ENCODE measurements at regions not wholly inside any gene's neighbourhood (a gene's known extent, or its start where the extent isn't known, plus 50 kb on each side); places are given as distances from the start of the nearest gene placed in this dataset.

DNA sequence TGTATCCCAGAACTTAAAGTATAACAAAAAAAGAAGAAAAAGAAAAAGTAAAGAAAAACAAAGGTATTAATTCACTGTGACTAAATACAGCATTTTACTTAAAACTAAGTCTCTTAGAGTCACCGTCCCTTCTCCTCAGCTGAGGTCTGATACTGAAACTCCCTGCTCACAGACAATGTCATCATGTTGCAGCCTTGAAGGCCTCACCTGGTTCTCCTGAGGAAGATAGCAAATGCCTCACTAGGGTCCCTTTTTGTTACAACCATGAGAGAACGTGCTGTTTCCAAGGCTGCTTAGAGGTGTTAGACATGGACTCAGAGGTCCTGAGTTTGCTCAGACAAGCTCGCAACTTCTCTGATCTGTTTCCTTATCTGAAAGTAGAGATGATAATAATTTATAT is 357.2 kb downstream of the MTRR start:
- DNase-seq, result no peak
- Mint-ChIP-seq H3K27ac (no peak overlapping the region), H3K4me1 (no peaks in the 10 kb centered on the region), H3K36me3 (ENCODE audit: low read depth) (no peaks in the 10 kb centered on the region), H3K9me3 (peaks cover 28% of the 10 kb centered on the region), H3K4me3 (no peak overlapping the region), H3K27me3 (ENCODE audit: low read depth, poor library complexity) (peaks cover 3% of the 10 kb centered on the region)
- TF ChIP-seq, protein P1, sequence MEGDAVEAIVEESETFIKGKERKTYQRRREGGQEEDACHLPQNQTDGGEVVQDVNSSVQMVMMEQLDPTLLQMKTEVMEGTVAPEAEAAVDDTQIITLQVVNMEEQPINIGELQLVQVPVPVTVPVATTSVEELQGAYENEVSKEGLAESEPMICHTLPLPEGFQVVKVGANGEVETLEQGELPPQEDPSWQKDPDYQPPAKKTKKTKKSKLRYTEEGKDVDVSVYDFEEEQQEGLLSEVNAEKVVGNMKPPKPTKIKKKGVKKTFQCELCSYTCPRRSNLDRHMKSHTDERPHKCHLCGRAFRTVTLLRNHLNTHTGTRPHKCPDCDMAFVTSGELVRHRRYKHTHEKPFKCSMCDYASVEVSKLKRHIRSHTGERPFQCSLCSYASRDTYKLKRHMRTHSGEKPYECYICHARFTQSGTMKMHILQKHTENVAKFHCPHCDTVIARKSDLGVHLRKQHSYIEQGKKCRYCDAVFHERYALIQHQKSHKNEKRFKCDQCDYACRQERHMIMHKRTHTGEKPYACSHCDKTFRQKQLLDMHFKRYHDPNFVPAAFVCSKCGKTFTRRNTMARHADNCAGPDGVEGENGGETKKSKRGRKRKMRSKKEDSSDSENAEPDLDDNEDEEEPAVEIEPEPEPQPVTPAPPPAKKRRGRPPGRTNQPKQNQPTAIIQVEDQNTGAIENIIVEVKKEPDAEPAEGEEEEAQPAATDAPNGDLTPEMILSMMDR (IDR thresholded peaks at IDR 0.05), result no peak

DNA sequence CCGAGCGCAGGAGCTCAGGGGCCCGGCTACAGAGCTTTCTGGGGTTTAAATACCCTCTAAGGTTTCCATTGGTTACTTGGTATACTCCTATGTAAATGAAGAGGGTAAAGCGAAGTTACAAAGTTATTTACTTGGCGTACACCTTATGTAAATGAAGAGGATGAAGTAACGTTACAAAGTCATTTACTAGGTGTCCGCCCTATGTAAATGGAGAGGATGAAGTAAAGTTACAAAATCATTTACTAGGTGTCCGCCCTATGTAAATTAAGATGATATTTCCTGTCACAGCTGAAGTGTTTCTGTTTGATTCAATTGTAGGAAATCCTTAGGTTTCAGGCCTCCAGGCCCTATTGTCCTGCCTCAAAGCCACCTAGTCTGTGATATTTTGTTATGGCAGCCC is 358.2 kb downstream of the MTRR start:
- Mint-ChIP-seq H3K9me3 (peaks cover 25% of the 10 kb centered on the region), H3K36me3 (ENCODE audit: low read depth) (no peaks in the 10 kb centered on the region)

DNA sequence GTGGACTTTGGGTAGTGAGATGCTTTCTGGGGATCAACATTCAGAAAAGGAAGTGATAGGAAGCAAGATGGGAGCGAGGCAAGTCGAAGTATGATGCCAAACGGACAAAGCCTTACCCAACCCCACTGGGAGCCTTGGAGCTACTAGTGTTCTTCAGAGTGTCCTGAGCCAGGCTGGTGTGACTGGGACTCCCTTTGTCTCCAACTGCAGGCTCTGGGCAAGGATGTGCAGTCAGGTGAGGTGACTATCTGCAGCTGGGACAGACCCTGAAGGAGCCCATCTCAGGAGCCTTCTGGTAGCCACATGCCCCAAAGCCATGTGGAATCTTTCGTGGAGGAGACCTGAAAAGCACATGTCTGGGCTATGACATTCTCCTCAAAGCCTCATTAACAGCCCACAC is 360.6 kb downstream of the MTRR start:
- DNase-seq, result no peak
- Mint-ChIP-seq H3K9me3 (peaks cover 7% of the 10 kb centered on the region), H3K4me1 (no peaks in the 10 kb centered on the region), H3K27ac (no peak overlapping the region), H3K36me3 (ENCODE audit: low read depth) (no peaks in the 10 kb centered on the region), H3K27me3 (ENCODE audit: low read depth, poor library complexity) (peaks cover 3% of the 10 kb centered on the region), H3K4me3 (no peak overlapping the region)
- TF ChIP-seq, protein P1 (IDR thresholded peaks at IDR 0.05), result no peak

More for the DNA sequence above, 358.2 kb downstream of the MTRR start:
- DNase-seq, result no peak
- no peaks in the 10 kb centered on the region for H3K4me1 Mint-ChIP-seq
- TF ChIP-seq, protein P1 (IDR thresholded peaks at IDR 0.05), result no peak
- no peak overlapping the region for H3K27ac Mint-ChIP-seq
- peaks cover 3% of the 10 kb centered on the region for H3K27me3 Mint-ChIP-seq (ENCODE audit: low read depth, poor library complexity)
- no peak overlapping the region for H3K4me3 Mint-ChIP-seq

GRCh38 chr5:8230868-8231267 is 361.9 kb downstream of the MTRR start:
- Mint-ChIP-seq H3K4me3 (no peak overlapping the region), H3K9me3 (no peaks in the 10 kb centered on the region), H3K27ac (no peak overlapping the region), H3K36me3 (ENCODE audit: low read depth) (no peaks in the 10 kb centered on the region), H3K27me3 (ENCODE audit: low read depth, poor library complexity) (peaks cover 3% of the 10 kb centered on the region), H3K4me1 (no peaks in the 10 kb centered on the region)
- no peak for DNase-seq
- TF ChIP-seq, protein P1 (IDR thresholded peaks at IDR 0.05), result no peak

GRCh38 chr5:8233479-8233878 is 364.5 kb downstream of the MTRR start:
- Mint-ChIP-seq H3K27me3 (ENCODE audit: low read depth, poor library complexity) (peaks cover 3% of the 10 kb centered on the region), H3K4me1 (no peaks in the 10 kb centered on the region), H3K36me3 (ENCODE audit: low read depth) (no peaks in the 10 kb centered on the region), H3K4me3 (no peak overlapping the region), H3K9me3 (no peaks in the 10 kb centered on the region), H3K27ac (no peak overlapping the region)
- no peak for DNase-seq
- TF ChIP-seq, protein P1 (IDR thresholded peaks at IDR 0.05), result no peak

- H3K4me1 Mint-ChIP-seq, result no peaks in the 10 kb centered on the region
- TF ChIP-seq, protein P1 (IDR thresholded peaks at IDR 0.05), result no peak
- no peak overlapping the region for H3K4me3 Mint-ChIP-seq
- H3K27ac Mint-ChIP-seq, result no peak overlapping the region
- H3K9me3 Mint-ChIP-seq, result no peaks in the 10 kb centered on the region
- no peak for DNase-seq
- H3K27me3 Mint-ChIP-seq (ENCODE audit: low read depth, poor library complexity), result peaks cover 3% of the 10 kb centered on the region
- H3K36me3 Mint-ChIP-seq (ENCODE audit: low read depth), result no peaks in the 10 kb centered on the region
Measured at GRCh38 chr5:8234179-8234770, 365.3 kb downstream of the MTRR start.
